OCI-LY7 (cell line): ENCODE measurements at regions not wholly inside any gene's neighbourhood (a gene's known extent, or its start where the extent isn't known, plus 50 kb on each side); places are given as distances from the start of the nearest gene placed in this dataset.

Experiments used
- BruUV-seq: library from RNA; stranded (reverse); fragments of 400-500 nt; replicated peaks from 2 replicates; lab custom pipeline; 2021; lab: Mats Ljungman, UMichigan
- CTCF ChIA-PET: fragments of 300-600 bp; sonication (Branson Sonifier 250); formaldehyde crosslinking; loops from one replicate; lab custom pipeline; 2022; ENCODE audit warnings: antibody characterized with exemption; ENCODE audit not compliant: unreplicated experiment; lab: Charles Lee
- POLR2A ChIA-PET: fragments of 300-600 bp; sonication (Branson Sonifier 250); formaldehyde crosslinking; loops from one replicate; lab custom pipeline; 2022; ENCODE audit warnings: antibody characterized with exemption; lab: Charles Lee
- DNase-seq: peaks from one replicate; pipeline ENCODE4 v3.0.0-alpha.2; 2015; ENCODE audit warnings: low spot score
- H2AFZ ChIP-seq: fragments of 200-600 bp; sonication (generic), shearing (Covaris generic); 2 replicates; pipeline ENCODE4 v1.6.1; 2014; ENCODE audit warnings: mild to moderate bottlenecking, antibody characterized with exemption, low read length, moderate library complexity
- H3K27ac ChIP-seq: fragments of 200-600 bp; sonication (generic); 2 replicates; pipeline ENCODE4 v1.5.1; 2014; ENCODE audit warnings: mixed run types, low read depth, mild to moderate bottlenecking, moderate library complexity, low read length, inconsistent platforms; ENCODE audit not compliant: poor library complexity, severe bottlenecking
- H3K36me3 ChIP-seq: fragments of 200-600 bp; sonication (generic); 2 replicates; pipeline ENCODE4 v1.6.1; 2014; ENCODE audit warnings: mild to moderate bottlenecking, antibody characterized with exemption, low read length, moderate library complexity, mixed read lengths; ENCODE audit not compliant: insufficient read depth
- H3K4me1 ChIP-seq: fragments of 200-600 bp; sonication (generic); 2 replicates; pipeline ENCODE4 v1.5.1; 2014; ENCODE audit warnings: mild to moderate bottlenecking, low read length; ENCODE audit not compliant: insufficient read depth, poor library complexity, severe bottlenecking
- H3K4me2 ChIP-seq: fragments of 200-600 bp; sonication (generic); 2 replicates; pipeline ENCODE4 v1.6.1; 2014; ENCODE audit warnings: mild to moderate bottlenecking, low read length
- H3K4me3 ChIP-seq: fragments of 200-600 bp; sonication (generic); 2 replicates; pipeline ENCODE4 v1.5.1; 2014; ENCODE audit warnings: mild to moderate bottlenecking, low read depth, low read length; ENCODE audit not compliant: poor library complexity, severe bottlenecking
- H3K79me2 ChIP-seq: fragments of 200-600 bp; sonication (generic); 2 replicates; pipeline ENCODE4 v1.6.1; 2016; ENCODE audit warnings: low read depth, mild to moderate bottlenecking, low read length, moderate library complexity, mixed read lengths; ENCODE audit not compliant: insufficient read depth
- H3K9me2 ChIP-seq: fragments of 200-600 bp; sonication (generic); 2 replicates; pipeline ENCODE4 v1.6.1; 2016; ENCODE audit warnings: mild to moderate bottlenecking, low read length, mixed read lengths; ENCODE audit not compliant: insufficient read depth
- H3K9me3 ChIP-seq: fragments of 200-600 bp; sonication (generic); 2 replicates; pipeline ENCODE4 v1.6.1; 2014; ENCODE audit warnings: mild to moderate bottlenecking, mixed run types, low read length, mixed read lengths
- H4K20me1 ChIP-seq: fragments of 200-600 bp; sonication (generic); 2 replicates; pipeline ENCODE4 v1.6.1; 2014; ENCODE audit warnings: mild to moderate bottlenecking, antibody characterized with exemption, low read length, moderate library complexity, mixed read lengths; ENCODE audit not compliant: insufficient read depth
- CTCF ChIP-seq: fragments of 200-600 bp; sonication (generic); conservative IDR thresholded peaks from 2 replicates; pipeline ENCODE4 v1.5.1; 2014; ENCODE audit warnings: mild to moderate bottlenecking, antibody characterized with exemption, low read length, moderate library complexity, mixed read lengths
- EZH2phosphoT487 ChIP-seq: fragments of 200-600 bp; sonication (generic); IDR thresholded peaks from 2 replicates; pipeline ENCODE4 v1.6.1; 2018; ENCODE audit warnings: low read depth, borderline replicate concordance, mild to moderate bottlenecking, mixed run types, antibody characterized with exemption, low read length, moderate library complexity, mixed read lengths
- intact Hi-C: fragments of 100-400 bp; cut with micrococcal nuclease; formaldehyde crosslinking; loops from one replicate; pipeline ENCODE4 v1.10.0; 2022; ENCODE audit not compliant: unreplicated experiment

GRCh38 chr20:48448666-48449600, 378.9 kb downstream of the PREX1 start:
- H3K4me1 ChIP-seq, result no peaks in the 10 kb centered on the region

GRCh38 chr20:48447456-48447855, 380.3 kb downstream of the PREX1 start:
- no peaks in the 10 kb centered on the region for H4K20me1 ChIP-seq
- H3K4me2 ChIP-seq, result no peak overlapping the region
- BruUV-seq, result no TSS peak
- H3K27ac ChIP-seq, result no peak overlapping the region
- H3K36me3 ChIP-seq, result no peaks in the 10 kb centered on the region
- no peak overlapping the region for H2AFZ ChIP-seq
- POLR2A ChIA-PET, result no interaction called here
- H3K4me3 ChIP-seq, result no peak overlapping the region
- CTCF ChIA-PET, result no interaction called here
- 0 out of 2 replicates have a peak, but pooled peaks cover 5% of the 10 kb centered on the region for H3K9me3 ChIP-seq
- no peaks in the 10 kb centered on the region for H3K79me2 ChIP-seq
- no peak for DNase-seq
- TF ChIP-seq EZH2phosphoT487 (no peak), CTCF (no peak)
- H3K4me1 ChIP-seq, result no peaks in the 10 kb centered on the region
- no peaks in the 10 kb centered on the region for H3K9me2 ChIP-seq
- intact Hi-C loops, result no loop called here

More at GRCh38 chr20:48448666-48449600, 378.9 kb downstream of the PREX1 start:
- Histone ChIP-seq H3K4me3 (no peak overlapping the region), H3K79me2 (no peaks in the 10 kb centered on the region), H3K9me3 (0 out of 2 replicates have a peak, but pooled peaks cover 5% of the 10 kb centered on the region), H3K4me2 (no peak overlapping the region), H4K20me1 (no peaks in the 10 kb centered on the region), H3K36me3 (no peaks in the 10 kb centered on the region), H2AFZ (no peak overlapping the region), H3K9me2 (no peaks in the 10 kb centered on the region), H3K27ac (no peak overlapping the region)
- DNase-seq, result no peak
- no TSS peak for BruUV-seq
- CTCF ChIA-PET, result no interaction called here
- intact Hi-C loops, result no loop called here
- TF ChIP-seq CTCF (no peak), EZH2phosphoT487 (no peak)
- POLR2A ChIA-PET, result no interaction called here

- no peak overlapping the region for H3K4me2 ChIP-seq
- CTCF ChIA-PET, result no interaction called here
- no peak for DNase-seq
- no peaks in the 10 kb centered on the region for H3K4me1 ChIP-seq
- H3K9me2 ChIP-seq, result no peaks in the 10 kb centered on the region
- no peaks in the 10 kb centered on the region for H4K20me1 ChIP-seq
- intact Hi-C loops, result no loop called here
- no peak overlapping the region for H3K27ac ChIP-seq
- H3K9me3 ChIP-seq, result 0 out of 2 replicates have a peak, but pooled peaks cover 5% of the 10 kb centered on the region
- no peak overlapping the region for H3K4me3 ChIP-seq
- TF ChIP-seq EZH2phosphoT487, result no peak
- TF ChIP-seq CTCF, result no peak
- no peaks in the 10 kb centered on the region for H3K79me2 ChIP-seq
- no peak overlapping the region for H2AFZ ChIP-seq
- H3K36me3 ChIP-seq, result no peaks in the 10 kb centered on the region
- POLR2A ChIA-PET, result no interaction called here
- no TSS peak for BruUV-seq
These were observed 382.0 kb downstream of the PREX1 start for GRCh38 chr20:48445827-48446226.
